GOT3 (cell line): ENCODE measurements at regions not wholly inside any gene's neighbourhood (a gene's known extent, or its start where the extent isn't known, plus 50 kb on each side); places are given as distances from the start of the nearest gene placed in this dataset.
"Not testable (repeated sequence)": the region's sequence is repeated elsewhere in the genome, so short reads cannot be mapped to it uniquely, and the experiment has no call there.

Source experiments
- DNase-seq: peaks from one replicate; lab custom pipeline; 2025; ENCODE audit warnings: mixed read lengths; lab: John Stamatoyannopoulos, UW

DNA sequence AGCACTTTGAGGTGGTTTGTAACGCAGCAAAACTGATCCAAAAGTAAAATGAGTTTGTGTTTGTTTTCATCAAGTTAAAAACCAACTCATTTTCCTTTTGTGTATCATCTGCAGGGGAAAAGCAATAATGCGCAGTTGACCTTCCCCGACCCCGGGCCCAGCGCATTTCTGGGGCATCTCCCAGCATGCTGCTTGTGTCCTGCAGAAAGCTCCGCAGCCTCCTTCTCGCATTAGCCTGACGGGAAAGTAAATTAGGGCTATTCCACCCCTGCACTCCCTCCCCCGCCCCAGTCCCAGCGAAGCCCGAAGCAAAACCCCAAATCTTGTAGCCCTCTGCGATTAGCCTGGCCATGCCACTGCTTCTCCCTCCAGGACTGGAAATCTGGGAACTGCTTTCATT is 82.0 kb upstream of the PPM1B start:
- no peak for DNase-seq

DNA sequence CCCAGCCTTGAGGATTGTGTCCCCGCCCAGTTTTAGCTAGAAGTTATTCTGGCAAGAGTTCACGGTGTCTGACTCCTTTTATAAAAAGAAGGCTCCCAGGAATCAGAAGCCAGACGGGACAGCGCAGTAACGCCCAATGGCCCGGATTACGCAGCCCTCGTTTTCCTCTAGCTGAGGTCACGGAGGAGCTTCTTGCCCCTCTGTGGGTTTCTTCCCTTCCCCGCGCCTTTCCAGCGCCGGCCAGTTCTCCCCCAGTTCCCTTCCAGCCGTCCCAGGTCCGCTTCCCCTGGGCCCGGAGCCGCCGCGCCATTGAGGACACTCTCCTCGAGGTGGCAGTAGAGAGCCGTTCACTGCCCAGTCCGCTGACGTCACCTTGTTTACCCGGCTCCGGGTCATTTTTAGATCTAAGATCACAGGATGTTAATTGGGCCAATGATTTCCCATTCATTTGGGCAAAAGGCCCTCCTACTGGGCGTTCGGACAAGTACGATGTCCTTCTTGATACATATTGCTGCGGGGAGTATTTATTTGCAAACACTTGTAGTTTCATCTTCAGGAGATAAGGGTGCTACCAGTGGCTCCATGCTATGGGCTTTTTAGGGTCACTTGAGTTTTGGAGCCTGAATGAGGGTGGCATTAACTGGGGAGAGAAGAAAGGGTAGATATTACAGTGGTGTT is 81.5 kb upstream of the PPM1B start:
- DNase-seq, result peak; percentile 46

- DNase-seq, result no peak
These were observed 81.0 kb upstream of the PPM1B start for GRCh38 chr2:44087714-44088092.

DNA sequence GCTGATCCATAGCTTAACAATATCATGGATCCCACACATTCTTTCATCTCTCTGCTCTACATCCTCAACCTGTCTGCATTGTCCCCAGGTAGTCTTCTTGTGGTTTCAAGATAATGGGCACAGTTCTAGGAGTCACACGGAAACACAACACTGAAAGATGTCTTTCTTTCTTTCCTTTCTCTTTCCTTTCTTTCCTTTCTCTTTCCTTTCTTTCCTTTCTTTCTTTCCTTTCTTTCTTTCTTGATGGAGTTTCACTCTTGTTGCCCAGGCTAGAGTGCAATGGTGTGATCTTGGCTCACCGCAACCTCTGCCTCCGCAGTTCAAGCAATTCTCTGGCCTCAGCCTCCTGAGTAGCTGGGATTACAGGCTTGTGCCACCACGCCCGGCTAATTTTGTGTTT is 76.2 kb upstream of the PPM1B start:
- not testable (repeated sequence) for DNase-seq

DNA sequence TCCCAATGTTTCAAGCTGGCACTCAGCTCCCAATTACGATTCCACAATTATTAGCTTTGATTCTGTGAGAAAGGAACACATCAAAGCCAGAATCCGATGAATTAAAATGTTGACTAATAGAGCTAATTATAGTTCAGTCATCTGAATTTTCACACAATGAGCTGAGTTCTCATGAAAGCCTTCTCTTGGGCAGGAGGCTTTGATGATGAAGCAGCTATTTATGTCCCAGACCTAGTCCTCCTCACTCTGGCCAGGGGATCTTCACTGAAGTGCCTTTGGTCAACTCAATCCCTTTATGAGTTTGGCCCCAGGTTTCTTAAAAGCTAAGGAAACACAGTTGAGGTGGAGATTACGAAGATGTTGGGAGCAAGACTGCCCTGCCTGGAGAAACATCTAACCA is 74.7 kb upstream of the PPM1B start:
- DNase-seq, result no peak

GRCh38 chr2:44097322-44097907 is 71.3 kb upstream of the PPM1B start:
- no peak for DNase-seq

GRCh38 chr2:44098050-44098449 is 70.6 kb upstream of the PPM1B start:
- DNase-seq, result no peak

DNA sequence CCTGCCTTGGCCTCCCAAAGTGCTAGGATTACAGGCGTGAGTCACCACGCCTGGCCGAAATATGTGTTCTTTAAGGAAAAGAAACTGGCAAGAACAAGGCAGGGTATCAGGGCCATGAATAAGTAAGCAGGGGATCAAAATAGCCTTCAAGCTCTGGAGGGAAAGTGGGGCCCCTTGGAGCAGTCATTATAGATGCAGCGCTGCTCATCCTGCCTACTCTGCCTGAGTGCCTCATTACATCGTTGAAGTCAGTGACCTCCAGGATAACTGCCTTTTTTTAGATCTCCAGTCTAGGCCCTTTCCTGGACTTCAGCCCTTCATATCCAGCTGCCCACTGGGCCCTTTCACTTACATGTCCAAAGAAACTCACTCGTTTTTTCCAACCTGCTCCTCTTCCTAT is 69.8 kb upstream of the PPM1B start:
- no peak for DNase-seq

DNA sequence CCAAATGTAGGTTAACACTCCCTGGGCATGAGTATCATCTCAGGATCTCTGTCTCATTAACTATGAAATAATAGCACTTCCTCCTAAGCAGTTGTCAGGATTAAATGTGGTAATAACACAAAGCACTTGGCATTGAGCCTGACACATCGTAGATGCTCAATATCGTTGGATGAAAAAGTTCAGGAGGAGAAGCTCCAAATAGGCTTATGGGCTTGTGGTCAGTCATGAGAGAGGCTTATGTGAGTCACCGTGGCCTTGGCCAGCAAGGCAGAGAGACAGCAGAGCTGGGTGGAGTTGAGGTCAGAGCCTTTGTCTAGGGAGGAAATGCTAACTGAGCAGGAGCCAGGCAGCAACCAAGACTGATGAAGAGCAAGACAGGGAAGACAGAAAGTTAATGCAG is 68.3 kb upstream of the PPM1B start:
- DNase-seq, result peak; percentile 13

- no peak for DNase-seq
These were observed 67.4 kb upstream of the PPM1B start for GRCh38 chr2:44101246-44101645.

- DNase-seq, result no peak
These were observed 65.7 kb upstream of the PPM1B start for GRCh38 chr2:44102790-44103562.

DNA sequence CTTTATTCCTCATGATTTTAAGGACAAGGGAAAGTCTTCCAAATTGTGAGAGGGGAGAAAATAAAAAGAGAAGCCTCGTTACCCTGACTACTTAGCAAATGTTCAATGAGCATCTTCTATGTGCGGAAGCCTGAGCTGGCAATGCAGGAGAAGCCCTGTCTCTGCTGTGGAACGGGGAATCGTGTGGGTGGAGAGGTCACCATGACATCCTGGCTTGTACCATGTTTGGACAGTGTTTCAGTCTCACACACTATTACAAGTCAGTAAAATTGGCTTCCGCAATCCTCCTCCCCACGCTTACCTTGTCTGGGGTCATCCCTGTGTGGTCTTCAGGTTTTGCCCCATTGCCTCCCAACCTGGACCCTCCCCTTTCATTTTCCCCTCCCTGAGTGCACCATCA is 65.0 kb upstream of the PPM1B start:
- DNase-seq, result no peak

DNA sequence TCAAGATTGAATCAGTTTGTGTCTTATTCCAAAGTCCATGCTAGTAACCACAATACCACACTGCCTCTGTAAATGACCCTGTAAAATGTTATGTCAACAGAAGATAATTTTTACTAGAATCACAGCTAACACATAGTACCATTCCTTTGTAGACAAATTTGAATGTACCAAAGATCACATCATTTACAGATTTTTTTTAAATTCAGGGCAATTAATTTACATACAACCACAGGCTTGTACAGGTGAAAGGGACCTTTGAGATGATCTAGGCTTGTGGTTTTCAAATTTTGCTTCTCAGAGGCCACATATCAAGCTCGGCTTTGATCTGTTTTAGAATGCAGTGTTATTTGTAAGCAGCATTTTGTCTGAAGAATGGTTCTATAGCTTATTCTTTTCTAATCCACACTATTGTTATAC is 63.8 kb upstream of the PPM1B start:
- no peak for DNase-seq

DNA sequence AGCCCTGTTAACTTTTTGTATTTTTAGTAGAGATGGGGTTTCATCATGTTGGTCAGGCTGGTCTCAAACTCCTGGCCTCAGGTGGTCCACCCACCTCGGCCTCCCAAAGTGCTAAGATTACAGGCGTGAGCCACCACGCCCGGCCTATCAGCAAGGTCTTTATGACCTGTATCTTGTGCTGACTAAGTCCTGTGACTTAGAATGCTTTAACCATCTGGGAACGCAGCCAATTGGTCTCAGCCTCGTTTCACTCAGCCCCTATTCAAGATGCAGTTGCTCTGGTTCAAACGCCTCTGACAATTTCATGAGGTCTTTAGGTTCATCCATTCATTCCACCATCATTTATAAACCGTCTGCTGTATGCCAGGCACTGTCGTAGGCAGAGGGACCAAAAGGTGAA is 62.2 kb upstream of the PPM1B start:
- DNase-seq, result not testable (repeated sequence)

- no peak for DNase-seq
These were observed 61.5 kb upstream of the PPM1B start for GRCh38 chr2:44107086-44107740.

GRCh38 chr2:44107974-44108373 is 60.7 kb upstream of the PPM1B start:
- no peak for DNase-seq

DNA sequence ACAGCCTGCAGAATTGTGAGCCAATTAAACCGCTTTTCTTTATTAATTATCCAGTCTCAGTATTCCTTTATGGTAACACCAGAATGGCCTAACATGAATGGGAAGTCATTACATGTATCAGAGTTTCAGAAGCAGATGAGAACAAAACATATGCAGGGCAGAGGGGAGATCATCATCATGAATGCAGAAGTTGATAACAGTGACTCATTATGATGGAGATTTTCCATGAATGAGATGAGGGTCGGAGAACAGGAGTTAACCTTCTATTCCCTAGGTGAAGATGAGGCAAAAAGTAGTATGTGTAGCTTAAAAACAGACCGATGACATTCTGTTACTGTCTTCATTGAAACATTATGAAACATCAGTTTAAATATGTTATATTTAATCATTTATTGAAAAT is 59.5 kb upstream of the PPM1B start:
- no peak for DNase-seq

DNA sequence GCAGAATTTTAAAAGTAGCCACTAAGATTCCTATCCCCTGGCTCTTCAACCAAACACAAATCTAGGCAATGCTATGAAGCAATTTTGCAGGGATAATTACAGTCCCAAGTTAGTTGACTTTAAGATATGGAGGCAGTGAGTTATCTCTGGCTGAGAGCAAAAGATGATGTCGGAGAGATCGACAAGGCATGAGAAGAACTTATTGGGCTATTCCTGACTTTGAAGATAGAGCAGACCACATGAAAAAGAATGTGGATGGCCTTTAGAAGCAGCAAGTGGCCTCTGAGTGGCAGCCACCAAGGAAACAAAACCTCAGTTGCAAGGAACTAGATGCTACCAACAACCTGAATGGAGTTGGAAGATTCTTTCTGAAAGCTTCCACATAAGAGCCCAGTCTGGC is 58.2 kb upstream of the PPM1B start:
- no peak for DNase-seq

DNA sequence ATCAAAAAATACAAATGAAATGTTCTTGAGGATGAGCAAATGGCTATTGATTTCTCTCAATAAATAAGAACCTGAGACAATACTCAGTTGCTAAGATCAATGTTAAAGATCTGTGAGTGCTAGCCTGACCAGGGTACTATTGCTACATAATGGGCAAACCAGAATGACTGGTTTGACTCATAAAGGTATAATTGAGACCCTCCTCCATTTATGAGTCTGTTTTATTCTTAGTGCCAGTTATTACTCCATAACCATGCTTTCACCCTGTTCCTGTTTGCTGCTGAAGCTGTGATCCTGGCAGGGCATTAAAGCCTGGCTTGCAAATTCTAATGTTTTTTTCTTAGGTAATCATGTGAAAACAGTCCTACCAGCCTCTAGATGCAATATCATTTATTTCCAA is 56.6 kb upstream of the PPM1B start:
- DNase-seq, result no peak

DNA sequence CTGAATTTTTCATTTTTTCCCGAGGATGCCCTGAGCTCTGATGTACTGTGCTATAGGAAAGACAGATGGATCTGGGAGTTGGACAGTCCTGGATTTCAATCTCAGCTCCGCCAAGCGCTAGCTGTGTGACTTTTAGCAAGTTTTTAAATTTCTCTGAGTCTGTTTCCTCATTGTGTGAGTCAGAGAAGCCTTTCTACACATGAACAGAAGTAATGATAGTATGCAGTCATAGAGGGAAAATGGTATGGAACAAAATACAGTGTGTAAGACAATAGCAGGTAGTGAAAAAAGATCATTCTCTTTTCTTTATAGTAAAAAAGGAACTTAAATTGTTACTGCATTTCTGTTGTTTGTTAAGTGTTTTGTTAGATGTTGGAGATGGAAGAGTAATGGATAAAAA is 52.4 kb upstream of the PPM1B start:
- no peak for DNase-seq

- DNase-seq, result no peak
These were observed 50.4 kb upstream of the PPM1B start for GRCh38 chr2:44118257-44118656.
